ENCODE measurements at regions not wholly inside any gene's neighbourhood (a gene's known extent, or its start where the extent isn't known, plus 50 kb on each side); places are given as distances from the start of the nearest gene placed in this dataset.

DNA sequence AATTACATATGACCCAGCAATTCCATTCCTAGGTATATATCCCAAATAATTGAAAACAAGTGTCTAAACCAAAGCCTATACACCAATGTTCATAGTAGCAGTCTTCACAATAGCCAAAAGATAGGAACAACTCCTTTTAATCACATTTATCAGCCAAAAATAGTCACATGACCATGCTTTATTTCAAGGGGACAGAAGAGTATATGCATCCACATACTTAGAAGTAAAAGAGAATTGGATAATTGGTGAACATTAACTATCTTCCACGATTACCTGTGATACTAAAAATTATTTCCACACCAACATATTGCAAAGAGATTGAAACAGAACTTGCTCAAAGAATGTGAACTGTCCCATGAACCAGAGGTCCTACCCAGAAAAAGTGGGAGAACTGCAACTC, 51.8 kb upstream of the FOXE1 start:
- TF ChIP-seq, protein P1, sequence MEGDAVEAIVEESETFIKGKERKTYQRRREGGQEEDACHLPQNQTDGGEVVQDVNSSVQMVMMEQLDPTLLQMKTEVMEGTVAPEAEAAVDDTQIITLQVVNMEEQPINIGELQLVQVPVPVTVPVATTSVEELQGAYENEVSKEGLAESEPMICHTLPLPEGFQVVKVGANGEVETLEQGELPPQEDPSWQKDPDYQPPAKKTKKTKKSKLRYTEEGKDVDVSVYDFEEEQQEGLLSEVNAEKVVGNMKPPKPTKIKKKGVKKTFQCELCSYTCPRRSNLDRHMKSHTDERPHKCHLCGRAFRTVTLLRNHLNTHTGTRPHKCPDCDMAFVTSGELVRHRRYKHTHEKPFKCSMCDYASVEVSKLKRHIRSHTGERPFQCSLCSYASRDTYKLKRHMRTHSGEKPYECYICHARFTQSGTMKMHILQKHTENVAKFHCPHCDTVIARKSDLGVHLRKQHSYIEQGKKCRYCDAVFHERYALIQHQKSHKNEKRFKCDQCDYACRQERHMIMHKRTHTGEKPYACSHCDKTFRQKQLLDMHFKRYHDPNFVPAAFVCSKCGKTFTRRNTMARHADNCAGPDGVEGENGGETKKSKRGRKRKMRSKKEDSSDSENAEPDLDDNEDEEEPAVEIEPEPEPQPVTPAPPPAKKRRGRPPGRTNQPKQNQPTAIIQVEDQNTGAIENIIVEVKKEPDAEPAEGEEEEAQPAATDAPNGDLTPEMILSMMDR (IDR thresholded peaks at IDR 0.05; ENCODE audit: insufficient read depth, low read depth, low read length, missing control alignments), result no peak
- DNase-seq (ENCODE audit: low read depth), result no peak
- H3K4me3 ChIP-seq (ENCODE audit: low read depth, low read length), result no peak overlapping the region

DNA sequence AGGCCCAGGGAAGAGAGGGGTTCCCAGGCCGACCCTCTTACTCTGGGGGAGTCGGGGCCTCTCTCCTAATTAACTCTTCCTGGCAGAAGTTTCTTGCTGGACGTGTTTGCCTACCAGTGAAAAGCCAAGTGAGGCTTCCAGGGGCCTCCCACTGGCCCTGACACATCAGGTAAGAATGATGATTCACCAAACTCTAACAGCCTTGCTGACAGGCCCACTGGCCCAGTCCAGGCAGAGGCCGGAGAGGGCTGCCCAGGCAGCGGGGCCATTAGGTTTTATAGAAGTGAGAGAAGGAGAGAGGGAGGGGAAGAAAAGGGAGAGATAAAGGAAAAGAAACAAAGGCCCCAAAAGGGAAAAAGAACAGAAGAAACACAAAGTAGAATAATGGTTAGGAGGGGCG, 50.8 kb upstream of the FOXE1 start:
- TF ChIP-seq, protein P1 (IDR thresholded peaks at IDR 0.05; ENCODE audit: insufficient read depth, low read depth, low read length, missing control alignments), result no peak
- no peak for DNase-seq (ENCODE audit: low read depth)
- no peak overlapping the region for H3K4me3 ChIP-seq (ENCODE audit: low read depth, low read length)

DNA sequence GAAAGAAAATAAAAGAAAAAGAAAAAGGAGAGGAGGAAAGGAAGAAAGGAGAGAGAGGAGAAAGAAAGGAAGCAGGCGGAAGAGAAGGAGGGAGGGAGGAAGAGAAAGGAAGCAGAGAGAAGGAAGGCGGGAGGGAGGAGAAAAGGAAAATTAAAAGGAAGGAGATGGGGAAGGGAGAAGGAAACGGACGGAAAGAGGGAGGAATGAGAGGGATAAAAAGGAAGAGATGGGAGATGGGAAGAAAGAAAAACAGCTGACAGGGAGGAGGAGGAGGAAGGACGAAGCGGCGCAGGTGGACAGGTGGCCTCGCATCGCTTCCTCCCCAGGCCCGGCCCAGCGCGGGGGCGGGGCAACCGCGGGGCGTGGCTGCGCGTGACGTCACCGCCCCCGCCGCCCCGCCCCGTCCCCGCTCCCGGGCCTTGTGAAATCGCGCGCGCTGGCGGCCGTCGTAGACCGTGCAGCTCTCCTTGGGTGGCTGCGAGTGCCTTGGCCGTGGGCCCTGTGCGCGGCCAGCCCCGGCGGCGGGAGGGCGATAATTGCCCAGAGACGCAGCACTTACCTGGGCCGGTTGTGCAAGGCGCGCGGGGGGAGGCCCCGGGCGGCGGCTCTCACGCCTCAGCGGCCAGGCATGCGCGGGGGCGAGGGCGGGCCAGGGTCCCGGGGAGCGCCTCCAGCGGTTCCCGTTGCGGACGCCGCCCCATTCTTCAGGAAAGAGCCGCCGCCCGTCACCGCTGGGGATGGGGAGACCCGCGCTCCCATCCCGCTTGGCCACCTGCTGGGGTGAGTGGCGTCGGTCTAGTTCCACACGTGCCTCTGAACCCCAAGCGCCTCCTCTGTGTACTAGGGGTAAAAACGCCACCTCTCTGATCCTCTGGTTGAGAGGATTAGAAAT, 49.6 kb upstream of the FOXE1 start:
- TF ChIP-seq, protein P1 (IDR thresholded peaks at IDR 0.05; ENCODE audit: insufficient read depth, low read depth, low read length, missing control alignments), result no peak
- peak overlapping the region; percentile 57 for H3K4me3 ChIP-seq (ENCODE audit: low read depth, low read length)
- DNase-seq (ENCODE audit: low read depth), result peak; percentile 75
